Suprapubic skin (tissue), 4 donors: ENCODE measurements at regions not wholly inside any gene's neighbourhood (a gene's known extent, or its start where the extent isn't known, plus 50 kb on each side); places are given as distances from the start of the nearest gene placed in this dataset.

Source experiments
- DNase-seq, 2 donors: peaks; one replicate each; pipeline ENCODE4 v3.0.0-alpha.2; 2019; ENCODE audit warnings: low spot score in 2 of 2
- H3K27ac ChIP-seq: fragments of 200-600 bp; sonication (generic); one replicate; pipeline ENCODE4 v1.5.1; 2019
- H3K27me3 ChIP-seq: fragments of 200-600 bp; sonication (generic); one replicate; pipeline ENCODE4 v1.5.1; 2019
- H3K36me3 ChIP-seq: fragments of 200-600 bp; sonication (generic); one replicate; pipeline ENCODE4 v1.5.1; 2019
- H3K4me1 ChIP-seq: fragments of 200-600 bp; sonication (generic); one replicate; pipeline ENCODE4 v1.5.1; 2019
- H3K4me3 ChIP-seq: fragments of 200-600 bp; sonication (generic); one replicate; pipeline ENCODE4 v1.5.1; 2019; ENCODE audit warnings: mild to moderate bottlenecking
- H3K9me3 ChIP-seq: fragments of 200-600 bp; sonication (generic); one replicate; pipeline ENCODE4 v1.5.1; 2019
- CTCF ChIP-seq, 2 donors: fragments of 200-600 bp in 1 of 2; fragments of 450-650 bp in 1 of 2; sonication (generic) in 1 of 2; IDR thresholded peaks; one replicate each; pipeline ENCODE4 v1.5.1; 2016 to 2019; ENCODE audit warnings: antibody characterized with exemption in 2 of 2, mild to moderate bottlenecking in 1 of 2, moderate library complexity in 1 of 2
- EP300 ChIP-seq: sonication (generic); formaldehyde crosslinking; IDR thresholded peaks from one replicate; pipeline ENCODE4 v1.6.1; 2017; ENCODE audit warnings: antibody characterized with exemption
- POLR2A ChIP-seq, 2 donors: fragments of 450-650 bp; IDR thresholded peaks; one replicate each; pipeline ENCODE4 v1.6.1; 2017; ENCODE audit warnings: antibody characterized with exemption in 2 of 2, mild to moderate bottlenecking in 2 of 2, moderate library complexity in 2 of 2
- POLR2AphosphoS5 ChIP-seq, 3 donors: sonication (generic); formaldehyde crosslinking; IDR thresholded peaks; one replicate each; pipeline ENCODE4 v1.6.1; 2017; ENCODE audit warnings: antibody characterized with exemption in 3 of 3
- WGBS: methylation state at CpG from one replicate; pipeline ENCODE4 v1.1.5; 2018; 5-methylcytosine and 5-hydroxymethylcytosine counted together

GRCh38 chr12:19005257-19005801 lies 124.2 kb upstream of the PLEKHA5 start:
- no peak overlapping the region for H3K4me3 ChIP-seq
- no peaks in the 10 kb centered on the region for H3K9me3 ChIP-seq
- no peak overlapping the region for H3K27ac ChIP-seq
- WGBS, result 80% methylated on average over 4 of the region's 4 CpGs
- H3K4me1 ChIP-seq, result no peaks in the 10 kb centered on the region
- H3K36me3 ChIP-seq, result no peaks in the 10 kb centered on the region
- H3K27me3 ChIP-seq, result no peaks in the 10 kb centered on the region
- TF ChIP-seq POLR2A (IDR thresholded peaks at IDR 0.05), result no peak
- no peak for TF ChIP-seq EP300
- no peak for TF ChIP-seq CTCF (IDR thresholded peaks at IDR 0.05)
- TF ChIP-seq POLR2AphosphoS5 (IDR thresholded peaks at IDR 0.05), result no peak
- no peak for DNase-seq

GRCh38 chr12:19006626-19007137 lies 122.9 kb upstream of the PLEKHA5 start:
- H3K4me3 ChIP-seq, result no peak overlapping the region
- H3K36me3 ChIP-seq, result no peaks in the 10 kb centered on the region
- DNase-seq, result no peak
- WGBS, result 64% methylated on average over 1 of the region's 1 CpG
- H3K4me1 ChIP-seq, result no peaks in the 10 kb centered on the region
- no peak overlapping the region for H3K27ac ChIP-seq
- H3K27me3 ChIP-seq, result no peaks in the 10 kb centered on the region
- no peak for TF ChIP-seq CTCF (IDR thresholded peaks at IDR 0.05)
- no peak for TF ChIP-seq POLR2A (IDR thresholded peaks at IDR 0.05)
- TF ChIP-seq POLR2AphosphoS5 (IDR thresholded peaks at IDR 0.05), result no peak
- no peak for TF ChIP-seq EP300
- no peaks in the 10 kb centered on the region for H3K9me3 ChIP-seq

GRCh38 chr12:19008102-19008501 lies 121.4 kb upstream of the PLEKHA5 start:
- WGBS, result 76% methylated on average over 2 of the region's 2 CpGs
- no peak for DNase-seq
- Histone ChIP-seq H3K27me3 (no peaks in the 10 kb centered on the region), H3K27ac (no peak overlapping the region), H3K4me1 (no peaks in the 10 kb centered on the region), H3K9me3 (no peaks in the 10 kb centered on the region), H3K36me3 (no peaks in the 10 kb centered on the region), H3K4me3 (no peak overlapping the region)
- TF ChIP-seq POLR2A (IDR thresholded peaks at IDR 0.05) (no peak), POLR2AphosphoS5 (IDR thresholded peaks at IDR 0.05) (no peak), CTCF (IDR thresholded peaks at IDR 0.05) (no peak)

- Histone ChIP-seq H3K27ac (no peak overlapping the region), H3K9me3 (no peaks in the 10 kb centered on the region), H3K4me1 (no peaks in the 10 kb centered on the region), H3K4me3 (no peak overlapping the region), H3K36me3 (no peaks in the 10 kb centered on the region), H3K27me3 (no peaks in the 10 kb centered on the region)
- DNase-seq, result no peak
- 54% methylated on average over 3 of the region's 3 CpGs for WGBS
- no peak for TF ChIP-seq POLR2A (IDR thresholded peaks at IDR 0.05)
- no peak for TF ChIP-seq POLR2AphosphoS5 (IDR thresholded peaks at IDR 0.05)
- TF ChIP-seq CTCF (IDR thresholded peaks at IDR 0.05), result no peak
- no peak for TF ChIP-seq EP300
These were observed 119.4 kb upstream of the PLEKHA5 start for GRCh38 chr12:19010087-19010486.

GRCh38 chr12:19010726-19011125 lies 118.8 kb upstream of the PLEKHA5 start:
- TF ChIP-seq POLR2AphosphoS5 (IDR thresholded peaks at IDR 0.05), result no peak
- no peak for TF ChIP-seq CTCF (IDR thresholded peaks at IDR 0.05)
- TF ChIP-seq POLR2A (IDR thresholded peaks at IDR 0.05), result no peak
- no peak for TF ChIP-seq EP300
- no peaks in the 10 kb centered on the region for H3K27me3 ChIP-seq
- no peak for DNase-seq
- 89% methylated on average over 10 of the region's 10 CpGs for WGBS
- H3K27ac ChIP-seq, result no peak overlapping the region
- no peaks in the 10 kb centered on the region for H3K4me1 ChIP-seq
- H3K36me3 ChIP-seq, result no peaks in the 10 kb centered on the region
- H3K9me3 ChIP-seq, result no peaks in the 10 kb centered on the region
- no peak overlapping the region for H3K4me3 ChIP-seq
